Neural progenitor cell (in vitro differentiated cells): ENCODE measurements at regions not wholly inside any gene's neighbourhood (a gene's known extent, or its start where the extent isn't known, plus 50 kb on each side); places are given as distances from the start of the nearest gene placed in this dataset.

Source experiments
- CTCF ChIP-seq: fragments of 200-600 bp; sonication (generic); IDR thresholded peaks from 2 replicates; pipeline ENCODE4 v1.5.1; 2017; ENCODE audit warnings: antibody characterized with exemption, mild to moderate bottlenecking
- EZH2 ChIP-seq: fragments of 200-600 bp; sonication (generic); IDR thresholded peaks from 2 replicates; pipeline ENCODE4 v1.6.1; 2017; ENCODE audit warnings: antibody characterized with exemption, mild to moderate bottlenecking, moderate library complexity

- TF ChIP-seq EZH2: no peak
- TF ChIP-seq CTCF: no peak
Observed at GRCh38 chr6:169837529-169838250, 86.3 kb downstream of the ERMARD start.
